NT2/D1 (cell line): ENCODE measurements at regions not wholly inside any gene's neighbourhood (a gene's known extent, or its start where the extent isn't known, plus 50 kb on each side); places are given as distances from the start of the nearest gene placed in this dataset.
A peak's percentile ranks its signal among the peaks of the same experiment; 100 is the strongest.

Experiments used
- DNase-seq: peaks from one replicate; pipeline ENCODE4 v3.0.0-alpha.2; 2011; ENCODE audit warnings: low read depth, low spot score
- H3K27me3 ChIP-seq: 2 replicates; pipeline ENCODE4 v1.6.0; 2011; ENCODE audit warnings: mild to moderate bottlenecking; ENCODE audit not compliant: insufficient read length, insufficient read depth
- H3K36me3 ChIP-seq: 2 replicates; pipeline ENCODE4 v1.6.1; 2011; ENCODE audit warnings: mild to moderate bottlenecking, low read length, mixed read lengths; ENCODE audit not compliant: insufficient read depth, insufficient read length
- H3K4me1 ChIP-seq: 2 replicates; pipeline ENCODE4 v1.5.1; 2011; ENCODE audit not compliant: insufficient read depth, insufficient read length
- H3K4me3 ChIP-seq: 2 replicates; pipeline ENCODE4 v1.5.1; 2011; ENCODE audit warnings: low read depth; ENCODE audit not compliant: insufficient read length
- H3K9ac ChIP-seq: 2 replicates; pipeline ENCODE4 v1.6.0; 2011; ENCODE audit warnings: low read depth; ENCODE audit not compliant: insufficient read length
- H3K9me3 ChIP-seq: 2 replicates; pipeline ENCODE4 v1.5.1; 2011; ENCODE audit warnings: mild to moderate bottlenecking, low read length; ENCODE audit not compliant: insufficient read depth
- SUZ12 ChIP-seq: IDR thresholded peaks from 2 replicates; pipeline ENCODE4 v1.6.1; 2011; ENCODE audit not compliant: insufficient read length, insufficient read depth; ENCODE audit errors: extremely low read depth
- YY1 ChIP-seq: IDR thresholded peaks from 2 replicates; pipeline ENCODE4 v1.6.1; 2011; ENCODE audit not compliant: insufficient read length, insufficient read depth
- ZNF274 ChIP-seq: IDR thresholded peaks from 2 replicates; pipeline ENCODE4 v1.6.1; 2011; ENCODE audit warnings: mild to moderate bottlenecking, low read depth, low read length

DNA sequence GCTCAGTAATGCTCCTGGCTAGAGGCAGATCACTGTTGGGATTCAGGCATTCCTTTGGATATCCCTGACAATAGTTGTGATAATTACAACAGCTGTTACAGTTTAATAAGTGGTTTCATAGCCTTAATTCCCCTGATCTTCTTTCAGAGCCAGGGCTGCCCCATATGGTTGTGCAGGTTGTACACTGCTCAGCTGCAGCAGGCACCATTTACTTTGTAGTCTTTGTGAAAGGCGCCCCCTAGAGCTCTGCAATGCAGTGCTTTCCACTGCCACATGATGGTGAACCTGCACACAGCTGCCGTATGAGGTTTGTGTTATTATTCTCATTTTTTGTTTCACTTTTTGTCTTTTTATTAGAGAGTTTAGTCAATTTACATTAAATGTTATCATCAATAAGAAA is 239.1 kb downstream of the KCNS3 start:
- no peaks in the 10 kb centered on the region for H3K27me3 ChIP-seq
- no peak overlapping the region for H3K4me3 ChIP-seq
- H3K36me3 ChIP-seq = no peaks in the 10 kb centered on the region
- TF ChIP-seq SUZ12 = no peak
- no peak for TF ChIP-seq YY1
- no peak for TF ChIP-seq ZNF274
- no peak overlapping the region for H3K9ac ChIP-seq
- no peaks in the 10 kb centered on the region for H3K4me1 ChIP-seq
- H3K9me3 ChIP-seq = peaks cover 8% of the 10 kb centered on the region; the same call in 1 of the 2 replicates
- DNase-seq = peak; percentile 22

DNA sequence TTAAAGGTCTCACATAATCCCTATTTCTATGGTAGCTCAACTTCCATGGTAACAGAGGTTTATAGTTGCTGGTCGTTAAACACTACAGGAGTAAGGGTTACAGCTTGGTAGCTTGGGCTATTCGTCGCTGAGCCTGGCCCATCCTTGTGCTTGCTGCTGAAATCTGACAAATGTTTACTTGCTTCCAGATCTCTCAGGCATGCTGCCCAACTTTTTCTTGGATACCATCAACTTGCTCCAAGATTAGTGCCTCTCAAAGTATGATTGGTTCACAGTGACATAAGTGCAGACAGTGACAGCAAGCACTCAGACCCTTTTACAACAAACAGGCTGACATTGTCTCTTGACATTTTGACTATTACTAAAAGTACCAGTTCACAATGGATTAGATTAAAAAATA is 231.8 kb downstream of the KCNS3 start:
- H3K4me1 ChIP-seq = no peaks in the 10 kb centered on the region
- no peak overlapping the region for H3K9ac ChIP-seq
- DNase-seq = no peak
- peaks cover 5% of the 10 kb centered on the region; the same call in 1 of the 2 replicates for H3K9me3 ChIP-seq
- no peaks in the 10 kb centered on the region for H3K36me3 ChIP-seq
- TF ChIP-seq YY1 (no peak), SUZ12 (no peak), ZNF274 (no peak)
- no peaks in the 10 kb centered on the region for H3K27me3 ChIP-seq
- H3K4me3 ChIP-seq = no peak overlapping the region

DNA sequence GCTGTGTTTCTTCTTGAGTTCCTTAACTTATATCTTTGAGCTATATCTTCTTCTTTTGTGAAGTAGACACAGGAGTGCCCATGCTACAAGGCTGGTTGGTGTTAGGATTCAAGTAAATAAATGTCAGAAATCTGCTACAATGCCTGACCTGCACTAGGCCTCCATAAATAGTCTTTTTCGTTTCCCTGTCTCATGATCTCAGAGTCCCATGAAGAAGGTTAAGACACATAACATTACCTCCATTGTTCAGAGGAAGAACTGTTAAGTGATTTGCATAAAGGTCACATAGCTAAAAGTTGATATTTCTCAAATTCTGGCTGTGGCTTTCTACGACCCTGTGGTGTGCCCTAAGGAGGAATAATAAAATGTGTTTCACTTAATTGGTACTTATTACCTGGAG is 228.4 kb downstream of the KCNS3 start:
- TF ChIP-seq ZNF274 (no peak), YY1 (no peak), SUZ12 (no peak)
- Histone ChIP-seq H3K9ac (no peak overlapping the region), H3K27me3 (no peaks in the 10 kb centered on the region), H3K36me3 (no peaks in the 10 kb centered on the region), H3K9me3 (no peaks in the 10 kb centered on the region), H3K4me3 (no peak overlapping the region), H3K4me1 (no peaks in the 10 kb centered on the region)
- no peak for DNase-seq

- H3K4me1 ChIP-seq = no peaks in the 10 kb centered on the region
- no peaks in the 10 kb centered on the region for H3K9me3 ChIP-seq
- no peak overlapping the region for H3K9ac ChIP-seq
- no peaks in the 10 kb centered on the region for H3K36me3 ChIP-seq
- H3K27me3 ChIP-seq = no peaks in the 10 kb centered on the region
- H3K4me3 ChIP-seq = no peak overlapping the region
- TF ChIP-seq ZNF274 = no peak
- no peak for TF ChIP-seq SUZ12
- TF ChIP-seq YY1 = no peak
- DNase-seq = no peak
Measured at GRCh38 chr2:18105929-18106328, 227.5 kb downstream of the KCNS3 start.

GRCh38 chr2:18104595-18105224 is 226.2 kb downstream of the KCNS3 start:
- H3K9me3 ChIP-seq = no peaks in the 10 kb centered on the region
- no peak for TF ChIP-seq ZNF274
- TF ChIP-seq SUZ12 = no peak
- no peak for TF ChIP-seq YY1
- H3K9ac ChIP-seq = no peak overlapping the region
- no peak overlapping the region for H3K4me3 ChIP-seq
- no peaks in the 10 kb centered on the region for H3K27me3 ChIP-seq
- no peaks in the 10 kb centered on the region for H3K36me3 ChIP-seq
- DNase-seq = no peak
- H3K4me1 ChIP-seq = no peaks in the 10 kb centered on the region

DNA sequence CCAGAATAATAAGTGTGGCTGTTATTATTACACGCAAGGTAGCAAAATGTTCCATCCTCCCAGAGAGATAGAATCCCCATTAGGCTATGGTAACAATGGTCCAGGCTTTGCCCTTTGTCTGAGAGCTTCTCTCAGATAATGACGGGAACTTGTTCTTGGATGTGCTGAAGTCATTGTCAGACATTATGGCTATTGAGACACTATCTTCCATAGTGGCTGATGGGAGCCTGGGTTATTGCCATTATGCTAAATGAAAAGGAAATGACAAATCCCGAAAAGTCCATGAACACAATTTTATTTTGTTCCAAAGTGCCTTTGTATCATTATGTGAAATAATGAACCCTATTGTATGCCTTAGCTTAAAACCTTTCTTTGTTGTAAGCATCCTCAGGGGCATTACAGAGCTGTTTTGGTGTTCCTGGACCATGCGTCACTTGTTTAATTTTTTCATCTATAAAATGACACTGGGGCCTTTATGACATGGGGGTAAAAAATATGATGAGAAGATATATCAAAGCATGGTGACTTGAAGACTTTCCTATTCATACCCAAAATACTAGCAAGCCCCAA is 218.5 kb downstream of the KCNS3 start:
- H3K4me1 ChIP-seq = no peaks in the 10 kb centered on the region
- H3K27me3 ChIP-seq = no peaks in the 10 kb centered on the region
- H3K9ac ChIP-seq = no peak overlapping the region
- no peak for DNase-seq
- H3K36me3 ChIP-seq = no peaks in the 10 kb centered on the region
- H3K9me3 ChIP-seq = no peaks in the 10 kb centered on the region
- no peak overlapping the region for H3K4me3 ChIP-seq
- TF ChIP-seq SUZ12 (no peak), ZNF274 (no peak)

GRCh38 chr2:18094277-18094676 is 215.8 kb downstream of the KCNS3 start:
- Histone ChIP-seq H3K4me3 (no peak overlapping the region), H3K9ac (no peak overlapping the region), H3K27me3 (no peaks in the 10 kb centered on the region), H3K36me3 (no peaks in the 10 kb centered on the region), H3K9me3 (no peaks in the 10 kb centered on the region), H3K4me1 (no peaks in the 10 kb centered on the region)
- TF ChIP-seq ZNF274 (no peak), YY1 (no peak)
- no peak for DNase-seq
